ENCODE measurements at regions not wholly inside any gene's neighbourhood (a gene's known extent, or its start where the extent isn't known, plus 50 kb on each side); places are given as distances from the start of the nearest gene placed in this dataset.

GRCh38 chr1:227416156-227416830, 98.0 kb upstream of the CDC42BPA start:
- TF ChIP-seq CTCF (IDR thresholded peaks at IDR 0.05) = no peak
- TF ChIP-seq POLR2AphosphoS5 (IDR thresholded peaks at IDR 0.05) = no peak
- no peak for TF ChIP-seq EP300 (IDR thresholded peaks at IDR 0.05)
- TF ChIP-seq POLR2A (IDR thresholded peaks at IDR 0.05) = no peak

Data from stomach (tissue), 4 donors.